MM.1S (cell line): ENCODE measurements at regions not wholly inside any gene's neighbourhood (a gene's known extent, or its start where the extent isn't known, plus 50 kb on each side); places are given as distances from the start of the nearest gene placed in this dataset.
"Not testable (repeated sequence)": the region's sequence is repeated elsewhere in the genome, so short reads cannot be mapped to it uniquely, and the experiment has no call there.

Source experiments
- DNase-seq: peaks from one replicate; pipeline ENCODE4 v3.0.0-alpha.2; 2015
- H2AFZ ChIP-seq: fragments of 300-600 bp; sonication (generic); 2 replicates; pipeline ENCODE4 v1.6.0; 2016; ENCODE audit warnings: antibody characterized with exemption, low read length
- H3F3A ChIP-seq: fragments of 300-600 bp; sonication (generic); 2 replicates; pipeline ENCODE4 v1.6.1; 2016; ENCODE audit warnings: mild to moderate bottlenecking, antibody characterized with exemption, low read length, moderate library complexity, mixed read lengths; ENCODE audit not compliant: insufficient read depth
- H3K27ac ChIP-seq: fragments of 300-600 bp; sonication (generic); 2 replicates; pipeline ENCODE4 v1.5.1; 2016; ENCODE audit warnings: mild to moderate bottlenecking, low read length
- H3K27me3 ChIP-seq: fragments of 300-600 bp; sonication (generic); replicated peaks from 2 replicates; pipeline ENCODE4 v1.6.0; 2016; ENCODE audit warnings: low read length; ENCODE audit not compliant: insufficient read depth
- H3K36me3 ChIP-seq: fragments of 300-600 bp; sonication (generic); replicated peaks from 2 replicates; pipeline ENCODE4 v1.6.1; 2016; ENCODE audit warnings: mild to moderate bottlenecking, low read length, mixed read lengths; ENCODE audit not compliant: insufficient read depth
- H3K4me1 ChIP-seq: fragments of 300-600 bp; sonication (generic); 2 replicates; pipeline ENCODE4 v1.6.1; 2016; ENCODE audit warnings: low read length, mixed read lengths
- H3K4me2 ChIP-seq: fragments of 300-600 bp; sonication (generic); 2 replicates; pipeline ENCODE4 v1.6.0; 2016; ENCODE audit warnings: low read depth, low read length
- H3K4me3 ChIP-seq: fragments of 300-600 bp; sonication (generic); 2 replicates; pipeline ENCODE4 v1.5.1; 2016; ENCODE audit warnings: low read length, mixed read lengths
- H3K79me2 ChIP-seq: fragments of 300-600 bp; sonication (generic); 2 replicates; pipeline ENCODE4 v1.6.1; 2016; ENCODE audit warnings: mixed run types, low read length, mixed read lengths
- H3K9ac ChIP-seq: fragments of 300-600 bp; sonication (generic); 2 replicates; pipeline ENCODE4 v1.6.1; 2016; ENCODE audit warnings: low read length, mixed read lengths
- H3K9me2 ChIP-seq: fragments of 300-600 bp; sonication (generic); replicated peaks from 2 replicates; pipeline ENCODE4 v1.6.1; 2016; ENCODE audit warnings: mild to moderate bottlenecking, low read length, mixed read lengths; ENCODE audit not compliant: insufficient read depth
- H3K9me3 ChIP-seq: fragments of 300-600 bp; sonication (generic); replicated peaks from 2 replicates; pipeline ENCODE4 v1.6.1; 2016; ENCODE audit warnings: mild to moderate bottlenecking, low read length, mixed read lengths; ENCODE audit not compliant: insufficient read depth
- H4K20me1 ChIP-seq: fragments of 300-600 bp; sonication (generic); 2 replicates; pipeline ENCODE4 v1.6.1; 2016; ENCODE audit warnings: mild to moderate bottlenecking, low read length, moderate library complexity, mixed read lengths; ENCODE audit not compliant: insufficient read depth
- CTCF ChIP-seq: fragments of 300-600 bp; sonication (generic); IDR thresholded peaks from 2 replicates; pipeline ENCODE4 v1.5.1; 2016; ENCODE audit warnings: antibody characterized with exemption, low read length, mixed read lengths
- EZH2 ChIP-seq: fragments of 300-600 bp; sonication (generic); optimal IDR thresholded peaks from 2 replicates; pipeline ENCODE3; 2017; ENCODE audit warnings: low read depth, mild to moderate bottlenecking, antibody characterized with exemption, low read length, mixed read lengths
- EZH2phosphoT487 ChIP-seq: fragments of 300-600 bp; sonication (generic); IDR thresholded peaks from 2 replicates; pipeline ENCODE4 v1.6.1; 2018; ENCODE audit warnings: antibody characterized with exemption, low read length

- Histone ChIP-seq H3K79me2 (no peaks in the 10 kb centered on the region), H3K27ac (no peak overlapping the region), H2AFZ (no peak overlapping the region), H3K9me3 (no peaks in the 10 kb centered on the region), H3K4me2 (no peak overlapping the region), H3F3A (0 out of 2 replicates have a peak, but pooled peaks cover 6% of the 10 kb centered on the region), H4K20me1 (no peaks in the 10 kb centered on the region), H3K27me3 (no peaks in the 10 kb centered on the region), H3K36me3 (no peaks in the 10 kb centered on the region), H3K4me1 (peaks cover 17% of the 10 kb centered on the region), H3K9ac (no peak overlapping the region), H3K4me3 (no peak overlapping the region), H3K9me2 (no peaks in the 10 kb centered on the region)
- TF ChIP-seq EZH2: no peak
- TF ChIP-seq CTCF: no peak
- no peak for TF ChIP-seq EZH2phosphoT487
- no peak for DNase-seq
Measured at GRCh38 chr20:48039514-48039913, 254.2 kb upstream of the SULF2 start.

DNA sequence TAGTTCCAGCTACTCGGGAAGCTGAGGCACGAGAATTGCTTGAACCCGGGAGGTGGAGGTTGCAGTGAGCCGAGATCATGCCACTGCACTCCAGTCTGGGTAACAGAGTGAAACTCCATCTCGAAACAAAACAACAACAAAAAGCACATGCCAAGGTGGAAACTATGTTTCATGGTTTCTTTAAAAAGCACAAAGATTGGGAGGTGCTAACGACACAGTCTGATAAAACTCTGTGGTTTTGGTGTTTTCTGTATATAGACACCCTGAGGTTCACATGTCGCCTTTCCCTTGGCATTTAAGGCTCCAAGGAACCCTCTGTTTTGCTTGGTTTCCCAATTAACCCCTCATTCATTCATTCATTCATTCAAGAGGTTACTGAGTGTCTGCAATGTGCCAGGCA lies 253.4 kb upstream of the SULF2 start:
- TF ChIP-seq CTCF: no peak
- TF ChIP-seq EZH2: no peak
- no peak for TF ChIP-seq EZH2phosphoT487
- Histone ChIP-seq H3K9me3 (no peaks in the 10 kb centered on the region), H3K27me3 (no peaks in the 10 kb centered on the region), H3K36me3 (no peaks in the 10 kb centered on the region), H3K27ac (peak overlapping the region; percentile 42; the same call in 1 of the 2 replicates), H3K79me2 (no peaks in the 10 kb centered on the region), H3F3A (0 out of 2 replicates have a peak, but pooled peaks cover 6% of the 10 kb centered on the region), H2AFZ (peak overlapping the region; percentile 40), H4K20me1 (no peaks in the 10 kb centered on the region), H3K4me1 (peaks cover 17% of the 10 kb centered on the region), H3K4me3 (no peak overlapping the region), H3K9ac (no peak overlapping the region), H3K4me2 (peak overlapping the region; percentile 54), H3K9me2 (no peaks in the 10 kb centered on the region)
- peak; percentile 52 for DNase-seq

- H3K9me3 ChIP-seq, H2AFZ ChIP-seq, H3K9ac ChIP-seq, H3K79me2 ChIP-seq, DNase-seq, H3K9me2 ChIP-seq, H3K27me3 ChIP-seq, H3K27ac ChIP-seq, H3F3A ChIP-seq, H4K20me1 ChIP-seq, H3K4me3 ChIP-seq, H3K4me2 ChIP-seq, H3K36me3 ChIP-seq: not testable (repeated sequence)
- H3K4me1 ChIP-seq: peaks cover 17% of the 10 kb centered on the region
Measured at GRCh38 chr20:48037798-48038197, 252.5 kb upstream of the SULF2 start.

DNA sequence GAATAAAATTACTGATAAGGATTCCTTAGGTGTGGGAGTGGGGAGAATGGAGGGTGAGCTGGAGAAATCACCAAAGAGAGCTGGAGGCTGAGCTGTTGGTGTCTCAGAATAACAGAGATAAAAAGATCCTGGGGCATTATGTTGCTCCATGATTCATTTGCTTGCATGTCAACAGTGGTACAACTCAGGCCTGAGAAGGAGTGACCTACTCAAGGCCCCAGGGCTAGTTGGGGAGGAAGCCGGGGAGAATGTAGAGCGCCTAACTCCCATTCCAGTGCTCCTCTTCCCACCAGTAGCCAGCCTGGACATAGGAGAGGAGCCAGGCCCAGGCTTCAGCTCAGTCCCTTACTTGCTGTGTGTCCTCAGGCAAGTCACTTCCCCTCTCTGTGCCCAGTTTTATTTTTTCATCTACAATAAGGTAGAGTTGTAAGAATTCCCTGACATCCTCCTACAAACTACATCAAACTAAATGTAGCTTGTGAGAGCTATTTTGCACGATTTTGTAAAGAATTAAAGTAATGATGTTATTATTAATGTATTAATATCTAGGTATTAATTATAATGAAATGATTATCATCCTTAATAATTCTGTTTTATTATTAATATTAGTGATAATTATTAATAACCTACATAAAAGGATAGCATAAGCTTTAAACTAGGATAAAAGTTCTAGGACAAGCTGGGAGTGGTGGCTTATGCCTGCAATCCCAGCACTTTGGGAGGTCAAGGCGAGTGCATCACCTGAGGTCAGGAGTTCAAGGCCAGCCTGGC lies 250.9 kb upstream of the SULF2 start:
- no peaks in the 10 kb centered on the region for H3K9me2 ChIP-seq
- H3K79me2 ChIP-seq: no peaks in the 10 kb centered on the region
- no peaks in the 10 kb centered on the region for H3K36me3 ChIP-seq
- no peak overlapping the region for H3K27ac ChIP-seq
- no peaks in the 10 kb centered on the region for H3K27me3 ChIP-seq
- no peak overlapping the region for H3K4me3 ChIP-seq
- H2AFZ ChIP-seq: no peak overlapping the region
- no peak overlapping the region for H3K4me2 ChIP-seq
- 0 out of 2 replicates have a peak, but pooled peaks cover 6% of the 10 kb centered on the region for H3F3A ChIP-seq
- DNase-seq: no peak
- TF ChIP-seq CTCF (no peak), EZH2phosphoT487 (no peak), EZH2 (no peak)
- H3K9me3 ChIP-seq: no peaks in the 10 kb centered on the region
- no peaks in the 10 kb centered on the region for H4K20me1 ChIP-seq
- H3K9ac ChIP-seq: no peak overlapping the region
- peaks cover 17% of the 10 kb centered on the region for H3K4me1 ChIP-seq
